MG63 (cell line): ENCODE measurements at regions not wholly inside any gene's neighbourhood (a gene's known extent, or its start where the extent isn't known, plus 50 kb on each side); places are given as distances from the start of the nearest gene placed in this dataset.
"Not testable (repeated sequence)": the region's sequence is repeated elsewhere in the genome, so short reads cannot be mapped to it uniquely, and the experiment has no call there.

Experiments
- DNase-seq: peaks from one replicate; pipeline ENCODE4 v3.0.0-alpha.2; 2020
- H3K27me3 ChIP-seq: fragments of 250-450 bp; sonication (Bioruptor Pico); 2 replicates; pipeline ENCODE4 v1.5.1; 2020; ENCODE audit warnings: mild to moderate bottlenecking, moderate library complexity
- H3K36me3 ChIP-seq: fragments of 250-450 bp; sonication (Bioruptor Pico); 2 replicates; pipeline ENCODE4 v1.5.1; 2020; ENCODE audit warnings: mild to moderate bottlenecking, moderate library complexity
- H3K4me3 ChIP-seq: fragments of 250-450 bp; sonication (Bioruptor Pico); 2 replicates; pipeline ENCODE4 v1.5.1; 2020; ENCODE audit warnings: mild to moderate bottlenecking, moderate library complexity
- H3K9me3 ChIP-seq: fragments of 250-450 bp; sonication (Bioruptor Pico); 2 replicates; pipeline ENCODE4 v1.5.1; 2020; ENCODE audit warnings: mild to moderate bottlenecking, moderate library complexity

GRCh38 chr7:20509892-20510572 is 105.4 kb upstream of the ABCB5 start:
- Histone ChIP-seq H3K4me3 (no peak overlapping the region), H3K27me3 (no peaks in the 10 kb centered on the region), H3K36me3 (no peaks in the 10 kb centered on the region), H3K9me3 (no peaks in the 10 kb centered on the region)
- no peak for DNase-seq

GRCh38 chr7:20510573-20510900 is 104.9 kb upstream of the ABCB5 start:
- Histone ChIP-seq H3K9me3 (no peaks in the 10 kb centered on the region), H3K27me3 (no peaks in the 10 kb centered on the region), H3K4me3 (no peak overlapping the region), H3K36me3 (no peaks in the 10 kb centered on the region)
- no peak for DNase-seq

- Histone ChIP-seq H3K9me3 (no peaks in the 10 kb centered on the region), H3K4me3 (no peak overlapping the region), H3K36me3 (no peaks in the 10 kb centered on the region), H3K27me3 (no peaks in the 10 kb centered on the region)
- DNase-seq, result no peak
Observed at GRCh38 chr7:20513341-20513740, 102.1 kb upstream of the ABCB5 start.

GRCh38 chr7:20513897-20514296 is 101.6 kb upstream of the ABCB5 start:
- DNase-seq, result no peak
- H3K27me3 ChIP-seq, result no peaks in the 10 kb centered on the region
- no peaks in the 10 kb centered on the region for H3K9me3 ChIP-seq
- H3K36me3 ChIP-seq, result no peaks in the 10 kb centered on the region
- H3K4me3 ChIP-seq, result no peak overlapping the region

GRCh38 chr7:20514364-20514763 is 101.1 kb upstream of the ABCB5 start:
- no peaks in the 10 kb centered on the region for H3K9me3 ChIP-seq
- H3K27me3 ChIP-seq, result no peaks in the 10 kb centered on the region
- peak; percentile 67 for DNase-seq
- no peaks in the 10 kb centered on the region for H3K36me3 ChIP-seq
- no peak overlapping the region for H3K4me3 ChIP-seq

GRCh38 chr7:20519645-20520044 is 95.8 kb upstream of the ABCB5 start:
- no peak overlapping the region for H3K4me3 ChIP-seq
- no peaks in the 10 kb centered on the region for H3K27me3 ChIP-seq
- no peaks in the 10 kb centered on the region for H3K36me3 ChIP-seq
- H3K9me3 ChIP-seq, result no peaks in the 10 kb centered on the region; the same call in 1 of the 2 replicates
- no peak for DNase-seq

GRCh38 chr7:20520530-20520929 is 94.9 kb upstream of the ABCB5 start:
- H3K4me3 ChIP-seq, result no peak overlapping the region
- no peaks in the 10 kb centered on the region for H3K36me3 ChIP-seq
- H3K27me3 ChIP-seq, result no peaks in the 10 kb centered on the region
- no peak for DNase-seq
- H3K9me3 ChIP-seq, result no peaks in the 10 kb centered on the region; the same call in 1 of the 2 replicates

GRCh38 chr7:20521243-20521642 is 94.2 kb upstream of the ABCB5 start:
- H3K9me3 ChIP-seq, result no peaks in the 10 kb centered on the region; the same call in 1 of the 2 replicates
- no peaks in the 10 kb centered on the region for H3K27me3 ChIP-seq
- no peak overlapping the region for H3K4me3 ChIP-seq

GRCh38 chr7:20529260-20529659 is 86.2 kb upstream of the ABCB5 start:
- no peak for DNase-seq
- H3K4me3 ChIP-seq, result no peak overlapping the region
- H3K36me3 ChIP-seq, result no peaks in the 10 kb centered on the region
- H3K9me3 ChIP-seq, result no peaks in the 10 kb centered on the region
- no peaks in the 10 kb centered on the region for H3K27me3 ChIP-seq

More at GRCh38 chr7:20521243-20521642, 94.2 kb upstream of the ABCB5 start:
- no peak for DNase-seq
- no peaks in the 10 kb centered on the region for H3K36me3 ChIP-seq

GRCh38 chr7:20532890-20533289 is 82.6 kb upstream of the ABCB5 start:
- no peaks in the 10 kb centered on the region for H3K27me3 ChIP-seq
- H3K4me3 ChIP-seq, result no peak overlapping the region
- H3K36me3 ChIP-seq, result no peaks in the 10 kb centered on the region
- peak; percentile 72 for DNase-seq
- no peaks in the 10 kb centered on the region; the same call in 1 of the 2 replicates for H3K9me3 ChIP-seq

GRCh38 chr7:20534543-20534942 is 80.9 kb upstream of the ABCB5 start:
- no peak overlapping the region for H3K4me3 ChIP-seq
- no peaks in the 10 kb centered on the region for H3K36me3 ChIP-seq
- DNase-seq, result no peak
- H3K9me3 ChIP-seq, result no peaks in the 10 kb centered on the region; the same call in 1 of the 2 replicates
- no peaks in the 10 kb centered on the region for H3K27me3 ChIP-seq

- Histone ChIP-seq H3K4me3 (no peak overlapping the region), H3K36me3 (no peaks in the 10 kb centered on the region), H3K9me3 (no peaks in the 10 kb centered on the region; the same call in 1 of the 2 replicates), H3K27me3 (no peaks in the 10 kb centered on the region)
- no peak for DNase-seq
Observed at GRCh38 chr7:20535541-20535940, 79.9 kb upstream of the ABCB5 start.

- DNase-seq, result no peak
Observed at GRCh38 chr7:20539201-20539600, 76.3 kb upstream of the ABCB5 start.

GRCh38 chr7:20541608-20542349 is 73.7 kb upstream of the ABCB5 start:
- Histone ChIP-seq H3K27me3 (no peaks in the 10 kb centered on the region), H3K4me3 (no peak overlapping the region), H3K9me3 (no peaks in the 10 kb centered on the region; the same call in 1 of the 2 replicates), H3K36me3 (no peaks in the 10 kb centered on the region)
- no peak for DNase-seq

More at GRCh38 chr7:20539201-20539600, 76.3 kb upstream of the ABCB5 start:
- Histone ChIP-seq H3K36me3 (no peaks in the 10 kb centered on the region), H3K9me3 (no peaks in the 10 kb centered on the region; the same call in 1 of the 2 replicates), H3K27me3 (no peaks in the 10 kb centered on the region), H3K4me3 (no peak overlapping the region)

- Histone ChIP-seq H3K27me3 (no peaks in the 10 kb centered on the region), H3K4me3 (no peak overlapping the region), H3K36me3 (no peaks in the 10 kb centered on the region), H3K9me3 (no peaks in the 10 kb centered on the region; the same call in 1 of the 2 replicates)
- peak; percentile 68 for DNase-seq
Observed at GRCh38 chr7:20542594-20542993, 72.9 kb upstream of the ABCB5 start.

GRCh38 chr7:20543500-20543899 is 72.0 kb upstream of the ABCB5 start:
- H3K27me3 ChIP-seq, result no peaks in the 10 kb centered on the region
- no peaks in the 10 kb centered on the region; the same call in 1 of the 2 replicates for H3K9me3 ChIP-seq
- no peak for DNase-seq
- no peak overlapping the region for H3K4me3 ChIP-seq
- no peaks in the 10 kb centered on the region for H3K36me3 ChIP-seq

- DNase-seq, result no peak
- Histone ChIP-seq H3K36me3 (no peaks in the 10 kb centered on the region), H3K4me3 (no peak overlapping the region), H3K27me3 (no peaks in the 10 kb centered on the region), H3K9me3 (no peaks in the 10 kb centered on the region; the same call in 1 of the 2 replicates)
Observed at GRCh38 chr7:20545016-20545415, 70.5 kb upstream of the ABCB5 start.

- not testable (repeated sequence) for DNase-seq, H3K4me3 ChIP-seq, H3K36me3 ChIP-seq, H3K27me3 ChIP-seq, H3K9me3 ChIP-seq
Observed at GRCh38 chr7:20546958-20547357, 68.5 kb upstream of the ABCB5 start.
